ENCODE measurements at regions not wholly inside any gene's neighbourhood (a gene's known extent, or its start where the extent isn't known, plus 50 kb on each side); places are given as distances from the start of the nearest gene placed in this dataset.

GRCh38 chr5:107778647-107779046, 107.9 kb upstream of the EFNA5 start:
- ATAC-seq (no peak), DNase-seq (no peak)
- no peak for TF ChIP-seq CTCF (IDR thresholded peaks at IDR 0.05)
- Histone ChIP-seq H3K4me1 (ENCODE audit: low read depth) (peaks cover 10% of the 10 kb centered on the region), H3K9me3 (no peaks in the 10 kb centered on the region), H3K36me3 (ENCODE audit: low read depth) (no peaks in the 10 kb centered on the region), H3K4me3 (no peak overlapping the region)
- intact Hi-C loops (cut with DNase I, micrococcal nuclease): no loop called here

GRCh38 chr5:107776922-107777740, 106.4 kb upstream of the EFNA5 start:
- intact Hi-C loops (cut with DNase I, micrococcal nuclease): no loop called here
- Histone ChIP-seq H3K4me1 (ENCODE audit: low read depth) (peaks cover 4% of the 10 kb centered on the region), H3K4me3 (no peak overlapping the region), H3K36me3 (ENCODE audit: low read depth) (no peaks in the 10 kb centered on the region), H3K9me3 (no peaks in the 10 kb centered on the region)
- TF ChIP-seq CTCF (IDR thresholded peaks at IDR 0.05): no peak
- DNase-seq (no peak), ATAC-seq (no peak)

GRCh38 chr5:107776506-107776905, 105.8 kb upstream of the EFNA5 start:
- no peak overlapping the region for H3K4me3 ChIP-seq
- H3K9me3 ChIP-seq: no peaks in the 10 kb centered on the region
- no peak for DNase-seq
- ATAC-seq: no peak
- H3K36me3 ChIP-seq (ENCODE audit: low read depth): no peaks in the 10 kb centered on the region
- TF ChIP-seq CTCF (IDR thresholded peaks at IDR 0.05): no peak
- peaks cover 4% of the 10 kb centered on the region for H3K4me1 ChIP-seq (ENCODE audit: low read depth)
- intact Hi-C loops (cut with DNase I, micrococcal nuclease): no loop called here

GRCh38 chr5:107774316-107774715, 103.6 kb upstream of the EFNA5 start:
- DNase-seq (no peak), ATAC-seq (no peak)
- H3K9me3 ChIP-seq: no peaks in the 10 kb centered on the region
- H3K36me3 ChIP-seq (ENCODE audit: low read depth): no peaks in the 10 kb centered on the region
- no peaks in the 10 kb centered on the region for H3K4me1 ChIP-seq (ENCODE audit: low read depth)
- TF ChIP-seq CTCF (IDR thresholded peaks at IDR 0.05): no peak
- H3K4me3 ChIP-seq: no peak overlapping the region
- intact Hi-C loops (cut with DNase I, micrococcal nuclease): no loop called here

GRCh38 chr5:107773479-107773878, 102.7 kb upstream of the EFNA5 start:
- Histone ChIP-seq H3K4me3 (no peak overlapping the region), H3K4me1 (ENCODE audit: low read depth) (no peaks in the 10 kb centered on the region), H3K36me3 (ENCODE audit: low read depth) (no peaks in the 10 kb centered on the region), H3K9me3 (no peaks in the 10 kb centered on the region)
- DNase-seq (no peak), ATAC-seq (no peak)
- intact Hi-C loops (cut with DNase I, micrococcal nuclease): no loop called here
- TF ChIP-seq CTCF (IDR thresholded peaks at IDR 0.05): no peak
